ENCODE measurements at regions not wholly inside any gene's neighbourhood (a gene's known extent, or its start where the extent isn't known, plus 50 kb on each side); places are given as distances from the start of the nearest gene placed in this dataset.
"Not testable (repeated sequence)": the region's sequence is repeated elsewhere in the genome, so short reads cannot be mapped to it uniquely, and the experiment has no call there.

DNA sequence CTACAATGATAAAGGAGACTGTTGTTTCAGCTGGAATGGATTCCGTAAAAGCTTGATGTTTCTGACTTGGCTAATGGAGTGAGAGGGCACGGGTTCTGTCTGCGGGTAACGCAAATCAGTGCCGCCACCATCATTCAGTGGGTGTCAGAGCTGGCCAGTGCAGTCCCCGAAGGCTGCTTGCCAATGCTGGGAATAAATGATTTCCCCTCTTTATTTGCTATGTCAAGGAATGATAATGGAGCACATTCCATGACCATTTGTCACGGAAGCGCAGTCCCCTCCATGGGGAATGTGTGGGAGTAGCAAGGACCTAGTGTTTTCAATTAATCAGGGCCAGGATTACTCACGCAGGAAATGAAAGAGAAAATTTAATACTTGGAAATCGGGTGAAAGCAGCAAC is 899.3 kb downstream of the UQCRFS1 start:
- H3K9me1 ChIP-seq (replicated peaks; ENCODE audit: control insufficient read depth, extremely low read depth, insufficient read depth, low read length), result no peaks in the 10 kb centered on the region
- BruUV-seq (replicated peaks), result no TSS peak
- no peaks in the 10 kb centered on the region for H3K79me2 ChIP-seq (ENCODE audit: control insufficient read depth, insufficient read depth, low read length)
- H3K27ac ChIP-seq (ENCODE audit: insufficient read depth, low read depth, low read length), result peak overlapping the region; percentile 43
- ChIA-PET CTCF (interaction anchor here (0.5 to 1.6 kb wide), 3 partner anchors 17 to 44 kb away, joined by 3 to 5 read pairs (median 3); no protein-coding TSS in a partner anchor), POLR2A (no interaction called here)
- FAIRE-seq (peak; percentile 44), DNase-seq (ENCODE audit: low read depth, low spot score) (peak; percentile 77)
- no peaks in the 10 kb centered on the region for H3K27me3 ChIP-seq (ENCODE audit: control insufficient read depth in 2 of 2, insufficient read depth in 2 of 2, low read length in 2 of 2)
- no peaks in the 10 kb centered on the region for H3K9me3 ChIP-seq (replicated peaks; ENCODE audit: control insufficient read depth, insufficient read depth, low read length)
- no peak overlapping the region for H3K9ac ChIP-seq (replicated peaks; ENCODE audit: extremely low read depth, insufficient read depth, low read length)
- no peak overlapping the region for H2AFZ ChIP-seq (ENCODE audit: low read depth, low read length)
- intact Hi-C loops (cut with micrococcal nuclease), result loop anchor here (1.0 to 2.0 kb wide), 2 partner anchors 18 to 19 kb away; no protein-coding TSS in a partner anchor
- H3K36me3 ChIP-seq (ENCODE audit: control insufficient read depth in 2 of 2, extremely low read depth in 1 of 2, insufficient read depth in 2 of 2, low read length in 2 of 2), result no peaks in the 10 kb centered on the region
- H3K4me1 ChIP-seq (ENCODE audit: control insufficient read depth, extremely low read depth, insufficient read depth, low read length), result peaks cover 13% of the 10 kb centered on the region
- no peak overlapping the region for H3K4me3 ChIP-seq (replicated peaks in 1 of 3; ENCODE audit: insufficient read depth in 1 of 3, low read depth in 1 of 3, low read length in 3 of 3)
- no peak for TF ChIP-seq POLR2AphosphoS5 (IDR thresholded peaks at IDR 0.05; ENCODE audit: insufficient read depth, low read depth, low read length)
- peak; percentile 31 for TF ChIP-seq GATA2 (IDR thresholded peaks at IDR 0.05; ENCODE audit: insufficient read depth, insufficient read length, low read depth, low read length)
- TF ChIP-seq FOS (IDR thresholded peaks at IDR 0.05; ENCODE audit: borderline replicate concordance, insufficient read depth, low read length), result peak; percentile 62
- H4K20me1 ChIP-seq (replicated peaks; ENCODE audit: control insufficient read depth, extremely low read depth, insufficient read depth, low read length), result no peaks in the 10 kb centered on the region
- dilution Hi-C loops (cut with MboI; ENCODE audit: extremely low pct_ligation_motif_present, low sequenced_read_pairs), result no loop called here
- H3K4me2 ChIP-seq (ENCODE audit: insufficient read depth, low read length), result peak overlapping the region; percentile 50

DNA sequence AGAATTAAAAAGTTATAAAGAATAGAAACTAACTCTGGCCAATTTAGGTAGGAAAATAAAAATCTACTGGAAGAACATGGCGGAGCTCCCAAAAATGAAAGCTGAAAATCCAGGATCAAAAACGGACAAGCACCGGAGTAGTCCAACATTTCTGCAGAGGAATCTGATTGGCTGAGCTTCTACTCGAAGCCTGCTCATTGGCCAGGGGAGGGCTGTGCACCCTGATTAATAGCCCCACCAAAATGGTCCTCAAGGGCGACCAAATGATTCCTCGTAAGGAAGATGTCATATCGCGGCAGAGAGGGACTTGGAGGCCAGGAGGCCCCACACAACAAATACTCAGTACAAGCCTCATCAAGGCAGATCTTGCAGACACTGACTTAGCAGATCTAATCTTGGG is 900.7 kb downstream of the UQCRFS1 start:
- no peak overlapping the region for H2AFZ ChIP-seq (ENCODE audit: low read depth, low read length)
- H3K4me3 ChIP-seq (replicated peaks in 1 of 3; ENCODE audit: insufficient read depth in 1 of 3, low read depth in 1 of 3, low read length in 3 of 3), result no peak overlapping the region
- BruUV-seq (replicated peaks), result no TSS peak
- H3K27ac ChIP-seq (ENCODE audit: insufficient read depth, low read depth, low read length), result no peak overlapping the region
- no peaks in the 10 kb centered on the region for H3K9me1 ChIP-seq (replicated peaks; ENCODE audit: control insufficient read depth, extremely low read depth, insufficient read depth, low read length)
- no peaks in the 10 kb centered on the region for H4K20me1 ChIP-seq (replicated peaks; ENCODE audit: control insufficient read depth, extremely low read depth, insufficient read depth, low read length)
- intact Hi-C loops (cut with micrococcal nuclease), result loop anchor here (2.0 kb wide), 1 partner anchor 17 kb away; no protein-coding TSS in a partner anchor
- H3K27me3 ChIP-seq (ENCODE audit: control insufficient read depth in 2 of 2, insufficient read depth in 2 of 2, low read length in 2 of 2), result no peaks in the 10 kb centered on the region
- no peak for DNase-seq (ENCODE audit: low read depth, low spot score)
- dilution Hi-C loops (cut with MboI; ENCODE audit: extremely low pct_ligation_motif_present, low sequenced_read_pairs), result no loop called here
- ChIA-PET POLR2A (no interaction called here), CTCF (no interaction called here)
- H3K4me2 ChIP-seq (ENCODE audit: insufficient read depth, low read length), result no peak overlapping the region
- TF ChIP-seq FOS (IDR thresholded peaks at IDR 0.05; ENCODE audit: borderline replicate concordance, insufficient read depth, low read length) (no peak), POLR2AphosphoS5 (IDR thresholded peaks at IDR 0.05; ENCODE audit: insufficient read depth, low read depth, low read length) (no peak)
- TF ChIP-seq, protein P1, sequence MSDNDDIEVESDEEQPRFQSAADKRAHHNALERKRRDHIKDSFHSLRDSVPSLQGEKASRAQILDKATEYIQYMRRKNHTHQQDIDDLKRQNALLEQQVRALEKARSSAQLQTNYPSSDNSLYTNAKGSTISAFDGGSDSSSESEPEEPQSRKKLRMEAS (IDR thresholded peaks at IDR 0.05; ENCODE audit: insufficient read depth, insufficient read length), result no peak
- FAIRE-seq, result no peak
- H3K79me2 ChIP-seq (ENCODE audit: control insufficient read depth, insufficient read depth, low read length), result no peaks in the 10 kb centered on the region
- no peaks in the 10 kb centered on the region for H3K9me3 ChIP-seq (replicated peaks; ENCODE audit: control insufficient read depth, insufficient read depth, low read length)
- peaks cover 13% of the 10 kb centered on the region for H3K4me1 ChIP-seq (ENCODE audit: control insufficient read depth, extremely low read depth, insufficient read depth, low read length)
- H3K36me3 ChIP-seq (ENCODE audit: control insufficient read depth in 2 of 2, extremely low read depth in 1 of 2, insufficient read depth in 2 of 2, low read length in 2 of 2), result no peaks in the 10 kb centered on the region
- no peak overlapping the region for H3K9ac ChIP-seq (replicated peaks; ENCODE audit: extremely low read depth, insufficient read depth, low read length)

DNA sequence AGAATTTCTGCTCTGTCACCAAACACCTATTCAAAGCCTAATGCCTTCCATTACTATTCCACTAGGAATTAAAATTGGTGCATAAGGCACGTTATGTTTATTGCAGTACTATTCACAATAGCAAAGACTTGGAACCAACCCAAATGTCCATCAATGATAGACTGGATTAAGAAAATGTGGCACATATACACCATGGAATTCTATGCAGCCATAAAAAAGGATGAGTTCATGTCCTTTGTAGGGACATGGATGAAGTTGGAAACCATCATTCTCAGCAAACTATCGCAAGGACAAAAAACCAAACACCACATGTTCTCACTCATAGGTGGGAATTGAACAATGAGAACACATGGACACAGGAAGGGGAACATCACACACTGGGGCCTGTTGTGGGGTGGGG is 902.1 kb downstream of the UQCRFS1 start:
- H3K9me3 ChIP-seq (replicated peaks; ENCODE audit: control insufficient read depth, insufficient read depth, low read length); H3K79me2 ChIP-seq (ENCODE audit: control insufficient read depth, insufficient read depth, low read length); H4K20me1 ChIP-seq (replicated peaks; ENCODE audit: control insufficient read depth, extremely low read depth, insufficient read depth, low read length); BruUV-seq (replicated peaks); H3K27me3 ChIP-seq (ENCODE audit: control insufficient read depth in 2 of 2, insufficient read depth in 2 of 2, low read length in 2 of 2); intact Hi-C loops (cut with micrococcal nuclease); H3K9ac ChIP-seq (replicated peaks; ENCODE audit: extremely low read depth, insufficient read depth, low read length); FAIRE-seq; H3K27ac ChIP-seq (ENCODE audit: insufficient read depth, low read depth, low read length); H3K4me2 ChIP-seq (ENCODE audit: insufficient read depth, low read length); H2AFZ ChIP-seq (ENCODE audit: low read depth, low read length); H3K4me3 ChIP-seq (replicated peaks in 1 of 3; ENCODE audit: insufficient read depth in 1 of 3, low read depth in 1 of 3, low read length in 3 of 3); H3K36me3 ChIP-seq (ENCODE audit: control insufficient read depth in 2 of 2, extremely low read depth in 1 of 2, insufficient read depth in 2 of 2, low read length in 2 of 2); DNase-seq (ENCODE audit: low read depth, low spot score); dilution Hi-C loops (cut with MboI; ENCODE audit: extremely low pct_ligation_motif_present, low sequenced_read_pairs); H3K9me1 ChIP-seq (replicated peaks; ENCODE audit: control insufficient read depth, extremely low read depth, insufficient read depth, low read length); POLR2A ChIA-PET; CTCF ChIA-PET: not testable (repeated sequence)
- H3K4me1 ChIP-seq (ENCODE audit: control insufficient read depth, extremely low read depth, insufficient read depth, low read length), result peaks cover 13% of the 10 kb centered on the region

Data from endothelial cell of umbilical vein (primary cell).